HepG2 (cell line): ENCODE measurements at regions not wholly inside any gene's neighbourhood (a gene's known extent, or its start where the extent isn't known, plus 50 kb on each side); places are given as distances from the start of the nearest gene placed in this dataset.
"Not testable (repeated sequence)": the region's sequence is repeated elsewhere in the genome, so short reads cannot be mapped to it uniquely, and the experiment has no call there.

Source experiments
- ATAC-seq: fragments of 200-7000 bp; cut with Tn5 transposase; 3 replicates; pipeline ENCODE4 v1.9.1; 2020; ENCODE audit warnings: mild to moderate bottlenecking, moderate library complexity
- BruUV-seq: library from RNA; stranded (reverse); fragments of 400-500 nt; replicated peaks from 2 replicates; lab custom pipeline; 2021; lab: Mats Ljungman, UMichigan
- CTCF ChIA-PET: fragments of 300-600 bp; formaldehyde crosslinking; extraction: SDS; loops from one replicate; lab custom pipeline; 2021; ENCODE audit warnings: low total read pairs, inconsistent platforms, low intra/inter-chr PET ratio; lab: Yijun Ruan, JAX
- POLR2A ChIA-PET: fragments of 350-600 bp; sonication (Branson Sonifier 250); formaldehyde crosslinking; loops from one replicate; lab custom pipeline; 2020; ENCODE audit warnings: antibody characterized with exemption, inconsistent platforms; lab: Yijun Ruan, JAX
- DNase-seq: peaks from one replicate; pipeline ENCODE4 v3.0.0-alpha.2; 2015; ENCODE audit warnings: low spot score
- FAIRE-seq: peaks from 3 replicates; lab custom pipeline; 2011; peaks lifted over from hg19 to GRCh38; lab: Jason Lieb, UNC
- H2AFZ ChIP-seq: one replicate; pipeline ENCODE4 v1.6.1; 2011; ENCODE audit warnings: low read length, inconsistent platforms
- H3K27ac ChIP-seq: fragments of 300-600 bp; 3 replicates; pipeline ENCODE4 v1.8.0; 2011; ENCODE audit warnings: mixed run types, mild to moderate bottlenecking, mixed read lengths, low read length, inconsistent platforms; ENCODE audit not compliant: insufficient read depth; ENCODE audit errors: extremely low read length
- H3K27me3 ChIP-seq, 2 experiments: fragments of 200-600 bp in 1 of 2; 2 replicates in 1 of 2; 3 replicates in 1 of 2; pipeline versions ENCODE4 v1.6.0 to v1.8.0; 2011; ENCODE audit warnings: low read length in 2 of 2, mild to moderate bottlenecking in 2 of 2, moderate library complexity in 2 of 2, inconsistent platforms in 1 of 2; ENCODE audit not compliant: insufficient read depth in 2 of 2, control insufficient read depth in 1 of 2
- H3K36me3 ChIP-seq, 2 experiments: fragments of 200-600 bp in 1 of 2; replicated peaks in 1 of 2; 2 replicates in 1 of 2; 3 replicates in 1 of 2; pipeline versions ENCODE4 v1.5.1 to v1.8.0; 2011; ENCODE audit warnings: low read length in 2 of 2, inconsistent platforms in 1 of 2; ENCODE audit not compliant: insufficient read depth in 2 of 2, control insufficient read depth in 1 of 2
- H3K4me1 ChIP-seq: 2 replicates; pipeline ENCODE4 v1.5.1; 2012; ENCODE audit warnings: low read length, inconsistent platforms; ENCODE audit not compliant: insufficient read depth
- H3K4me2 ChIP-seq: 2 replicates; pipeline ENCODE4 v1.6.0; 2011; ENCODE audit warnings: low read depth, low read length, inconsistent platforms
- H3K4me3 ChIP-seq, 3 experiments: fragments of 200-600 bp in 1 of 3; sonication (generic), shearing (Covaris generic) in 1 of 3; replicated peaks in 1 of 3; 2 replicates each; pipeline ENCODE4 v1.5.1; 2011 to 2016; ENCODE audit warnings: low read length in 3 of 3, inconsistent platforms in 2 of 3, low read depth in 2 of 3, mild to moderate bottlenecking in 2 of 3, control low read depth in 1 of 3, mixed read lengths in 1 of 3; ENCODE audit not compliant: insufficient read depth in 1 of 3
- H3K79me2 ChIP-seq: one replicate; pipeline ENCODE4 v1.6.1; 2011; ENCODE audit warnings: low read length, inconsistent platforms; ENCODE audit not compliant: insufficient read depth
- H3K9ac ChIP-seq: 2 replicates; pipeline ENCODE4 v1.6.0; 2011; ENCODE audit warnings: mild to moderate bottlenecking, low read depth, low read length, inconsistent platforms; ENCODE audit not compliant: insufficient read depth
- H3K9me3 ChIP-seq: 2 replicates; pipeline ENCODE4 v1.5.1; 2012; ENCODE audit warnings: mild to moderate bottlenecking, low read length
- H4K20me1 ChIP-seq: 2 replicates; pipeline ENCODE4 v1.6.0; 2011; ENCODE audit warnings: inconsistent platforms, mild to moderate bottlenecking, low read length, moderate library complexity; ENCODE audit not compliant: insufficient read depth
- BRF2 ChIP-seq: sonication (generic); formaldehyde crosslinking; IDR thresholded peaks from 2 replicates; pipeline ENCODE4 v1.8.1; 2022; ENCODE audit warnings: mild to moderate bottlenecking, missing genetic modification reagents
- HBP1 ChIP-seq: IDR thresholded peaks from 2 replicates; pipeline ENCODE4 v1.6.1; 2016; ENCODE audit warnings: low read depth, control low read depth
- JUNB ChIP-seq: sonication (generic); formaldehyde crosslinking; IDR thresholded peaks from 2 replicates; pipeline ENCODE4 v1.8.0; 2022; ENCODE audit warnings: missing genetic modification reagents, mild to moderate bottlenecking, borderline replicate concordance
- RNF219 ChIP-seq: sonication (generic); formaldehyde crosslinking; IDR thresholded peaks from 2 replicates; pipeline ENCODE4 v1.5.0; 2020; ENCODE audit warnings: mild to moderate bottlenecking, missing genetic modification reagents
- SAFB2 ChIP-seq: sonication (generic); formaldehyde crosslinking; IDR thresholded peaks from 2 replicates; pipeline ENCODE4 v1.5.1; 2020; ENCODE audit warnings: missing genetic modification reagents, low read depth, mild to moderate bottlenecking, borderline replicate concordance
- ZNF546 ChIP-seq: sonication (generic); formaldehyde crosslinking; conservative IDR thresholded peaks from 2 replicates; pipeline ENCODE4 v1.8.1; 2023; ENCODE audit warnings: mild to moderate bottlenecking, missing genetic modification reagents
- WGBS: methylation state at CpG from one replicate; pipeline ENCODE4 v1.1.6; 2017; ENCODE audit warnings: low lambda C conversion rate; 5-methylcytosine and 5-hydroxymethylcytosine counted together
- in situ Hi-C: cut with HindIII; loops from 2 replicates; pipeline ENCODE4 v1.10.0; 2017; ENCODE audit warnings: low pct_unique_long_range_greater_than_20kb; ENCODE audit not compliant: extremely low pct_ligation_motif_present
- intact Hi-C: fragments of 100-400 bp; cut with micrococcal nuclease; formaldehyde crosslinking; loops from one replicate; pipeline ENCODE4 v1.10.0; 2022; ENCODE audit not compliant: unreplicated experiment

- no peak for TF ChIP-seq BRF2 (CRISPR knock-in tag)
- no peak for TF ChIP-seq ZNF546 (CRISPR knock-in tag)
- no peak for TF ChIP-seq RNF219
- TF ChIP-seq SAFB2 (CRISPR knock-in tag): no peak
- no peak for TF ChIP-seq JUNB (CRISPR knock-in tag)
- no peak for TF ChIP-seq HBP1 (CRISPR knock-in tag)
These were observed 2412.8 kb downstream of the ARAP2 start (continued) for GRCh38 chr4:33831442-33832066.

GRCh38 chr4:33835764-33836163 lies 2408.6 kb downstream of the ARAP2 start:
- FAIRE-seq, H3K27me3 ChIP-seq, POLR2A ChIA-PET, DNase-seq, H3K9ac ChIP-seq, H4K20me1 ChIP-seq, H2AFZ ChIP-seq, intact Hi-C loops, CTCF ChIA-PET, H3K27ac ChIP-seq, H3K4me1 ChIP-seq, in situ Hi-C loops, H3K79me2 ChIP-seq, H3K36me3 ChIP-seq, H3K4me3 ChIP-seq, H3K4me2 ChIP-seq, ATAC-seq, BruUV-seq: not testable (repeated sequence)
- 14% methylated on average over 3 of the region's 3 CpGs for WGBS
- H3K9me3 ChIP-seq: peaks cover 14% of the 10 kb centered on the region
